ENCODE measurements at regions not wholly inside any gene's neighbourhood (a gene's known extent, or its start where the extent isn't known, plus 50 kb on each side); places are given as distances from the start of the nearest gene placed in this dataset.

DNA sequence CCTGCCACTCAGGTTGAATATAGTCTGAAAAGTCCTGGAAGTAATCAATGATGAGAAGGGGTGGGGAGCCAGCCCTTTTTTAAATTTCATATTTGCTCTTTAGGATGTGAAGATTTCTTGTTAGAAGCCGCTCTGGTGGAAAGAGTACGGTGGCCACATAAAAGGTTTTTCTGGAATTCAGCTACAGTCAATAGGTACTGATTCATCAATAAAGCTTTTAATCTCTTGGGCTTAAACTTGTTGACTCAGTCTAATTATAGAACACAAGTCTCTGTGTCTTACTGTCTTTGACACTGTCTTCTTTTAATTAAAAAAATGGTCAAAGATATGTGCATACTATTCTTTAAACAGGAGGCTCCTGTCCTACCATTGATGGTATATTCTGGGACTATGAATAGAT is 99.9 kb upstream of the TP63 start:
- TF ChIP-seq, protein P1, sequence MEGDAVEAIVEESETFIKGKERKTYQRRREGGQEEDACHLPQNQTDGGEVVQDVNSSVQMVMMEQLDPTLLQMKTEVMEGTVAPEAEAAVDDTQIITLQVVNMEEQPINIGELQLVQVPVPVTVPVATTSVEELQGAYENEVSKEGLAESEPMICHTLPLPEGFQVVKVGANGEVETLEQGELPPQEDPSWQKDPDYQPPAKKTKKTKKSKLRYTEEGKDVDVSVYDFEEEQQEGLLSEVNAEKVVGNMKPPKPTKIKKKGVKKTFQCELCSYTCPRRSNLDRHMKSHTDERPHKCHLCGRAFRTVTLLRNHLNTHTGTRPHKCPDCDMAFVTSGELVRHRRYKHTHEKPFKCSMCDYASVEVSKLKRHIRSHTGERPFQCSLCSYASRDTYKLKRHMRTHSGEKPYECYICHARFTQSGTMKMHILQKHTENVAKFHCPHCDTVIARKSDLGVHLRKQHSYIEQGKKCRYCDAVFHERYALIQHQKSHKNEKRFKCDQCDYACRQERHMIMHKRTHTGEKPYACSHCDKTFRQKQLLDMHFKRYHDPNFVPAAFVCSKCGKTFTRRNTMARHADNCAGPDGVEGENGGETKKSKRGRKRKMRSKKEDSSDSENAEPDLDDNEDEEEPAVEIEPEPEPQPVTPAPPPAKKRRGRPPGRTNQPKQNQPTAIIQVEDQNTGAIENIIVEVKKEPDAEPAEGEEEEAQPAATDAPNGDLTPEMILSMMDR (IDR thresholded peaks at IDR 0.05), result no peak
- TF ChIP-seq ZFX (IDR thresholded peaks at IDR 0.05; ENCODE audit: borderline replicate concordance), result no peak
